GM12873 (cell line): ENCODE measurements at regions not wholly inside any gene's neighbourhood (a gene's known extent, or its start where the extent isn't known, plus 50 kb on each side); places are given as distances from the start of the nearest gene placed in this dataset.

Experiments
- TF ChIP-seq, protein P1 (sequence below): IDR thresholded peaks from 2 replicates; pipeline ENCODE4 v1.5.1; 2012; ENCODE audit warnings: low read depth, mild to moderate bottlenecking, moderate library complexity, low read length, control low read depth; ENCODE audit not compliant: insufficient read depth; ENCODE audit errors: missing control alignments

DNA sequence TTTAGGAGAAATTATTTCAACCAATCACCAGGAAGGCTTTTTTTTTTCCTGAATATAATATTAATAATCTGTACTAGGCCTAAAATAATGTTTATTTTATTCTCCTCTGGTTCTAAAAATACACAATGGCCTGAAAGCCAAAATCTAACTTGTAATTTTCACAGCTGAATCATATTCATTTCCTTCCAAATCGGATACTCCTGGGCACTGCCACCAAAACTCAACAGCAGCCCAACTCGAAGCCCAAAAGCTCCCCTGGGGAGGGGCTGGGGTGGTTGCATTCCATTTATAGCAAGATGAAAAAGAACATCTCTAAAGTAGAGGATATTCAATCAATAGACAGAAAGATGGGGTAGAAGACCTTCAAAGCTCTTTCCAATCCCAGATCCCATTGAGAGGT is 100.5 kb upstream of the SETBP1 start:
- TF ChIP-seq, protein P1, sequence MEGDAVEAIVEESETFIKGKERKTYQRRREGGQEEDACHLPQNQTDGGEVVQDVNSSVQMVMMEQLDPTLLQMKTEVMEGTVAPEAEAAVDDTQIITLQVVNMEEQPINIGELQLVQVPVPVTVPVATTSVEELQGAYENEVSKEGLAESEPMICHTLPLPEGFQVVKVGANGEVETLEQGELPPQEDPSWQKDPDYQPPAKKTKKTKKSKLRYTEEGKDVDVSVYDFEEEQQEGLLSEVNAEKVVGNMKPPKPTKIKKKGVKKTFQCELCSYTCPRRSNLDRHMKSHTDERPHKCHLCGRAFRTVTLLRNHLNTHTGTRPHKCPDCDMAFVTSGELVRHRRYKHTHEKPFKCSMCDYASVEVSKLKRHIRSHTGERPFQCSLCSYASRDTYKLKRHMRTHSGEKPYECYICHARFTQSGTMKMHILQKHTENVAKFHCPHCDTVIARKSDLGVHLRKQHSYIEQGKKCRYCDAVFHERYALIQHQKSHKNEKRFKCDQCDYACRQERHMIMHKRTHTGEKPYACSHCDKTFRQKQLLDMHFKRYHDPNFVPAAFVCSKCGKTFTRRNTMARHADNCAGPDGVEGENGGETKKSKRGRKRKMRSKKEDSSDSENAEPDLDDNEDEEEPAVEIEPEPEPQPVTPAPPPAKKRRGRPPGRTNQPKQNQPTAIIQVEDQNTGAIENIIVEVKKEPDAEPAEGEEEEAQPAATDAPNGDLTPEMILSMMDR, result no peak

DNA sequence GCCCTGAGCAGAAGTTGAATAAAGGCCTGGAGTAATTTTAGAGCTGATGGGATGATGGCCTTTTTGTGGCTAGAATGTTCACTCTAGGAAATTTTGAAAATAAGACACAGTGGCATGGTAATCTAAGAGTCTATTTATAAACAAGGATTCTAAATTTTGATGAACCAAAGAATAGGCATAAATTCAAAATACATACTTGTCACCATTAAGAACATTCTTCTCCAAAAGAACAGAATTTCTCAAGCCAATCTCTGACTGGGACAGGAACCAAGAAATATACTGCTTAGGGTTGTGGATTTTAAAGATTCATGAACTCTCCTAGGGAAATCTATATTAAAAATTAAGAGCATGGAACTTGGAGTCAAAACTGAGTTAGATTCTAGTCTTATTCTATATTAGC is 98.2 kb upstream of the SETBP1 start:
- TF ChIP-seq, protein P1, result no peak

DNA sequence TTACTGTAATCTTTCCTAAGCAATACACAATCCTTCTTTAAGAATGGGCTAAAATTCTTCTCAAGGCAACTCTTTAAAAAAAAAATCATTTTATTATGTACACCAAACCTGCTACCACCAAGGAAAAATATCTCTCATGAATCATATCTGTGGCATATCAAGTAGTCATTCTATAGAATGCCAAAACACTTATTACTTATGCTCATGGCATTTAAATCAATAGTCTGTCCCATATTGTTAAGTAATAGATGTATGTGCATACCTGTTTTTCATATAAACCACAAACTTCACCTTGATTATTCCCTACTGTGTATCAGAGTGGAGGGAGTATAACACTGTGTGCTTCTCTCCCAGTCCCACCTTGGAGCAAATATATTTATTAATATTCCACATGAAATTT is 95.8 kb upstream of the SETBP1 start:
- TF ChIP-seq, protein P1, result no peak

DNA sequence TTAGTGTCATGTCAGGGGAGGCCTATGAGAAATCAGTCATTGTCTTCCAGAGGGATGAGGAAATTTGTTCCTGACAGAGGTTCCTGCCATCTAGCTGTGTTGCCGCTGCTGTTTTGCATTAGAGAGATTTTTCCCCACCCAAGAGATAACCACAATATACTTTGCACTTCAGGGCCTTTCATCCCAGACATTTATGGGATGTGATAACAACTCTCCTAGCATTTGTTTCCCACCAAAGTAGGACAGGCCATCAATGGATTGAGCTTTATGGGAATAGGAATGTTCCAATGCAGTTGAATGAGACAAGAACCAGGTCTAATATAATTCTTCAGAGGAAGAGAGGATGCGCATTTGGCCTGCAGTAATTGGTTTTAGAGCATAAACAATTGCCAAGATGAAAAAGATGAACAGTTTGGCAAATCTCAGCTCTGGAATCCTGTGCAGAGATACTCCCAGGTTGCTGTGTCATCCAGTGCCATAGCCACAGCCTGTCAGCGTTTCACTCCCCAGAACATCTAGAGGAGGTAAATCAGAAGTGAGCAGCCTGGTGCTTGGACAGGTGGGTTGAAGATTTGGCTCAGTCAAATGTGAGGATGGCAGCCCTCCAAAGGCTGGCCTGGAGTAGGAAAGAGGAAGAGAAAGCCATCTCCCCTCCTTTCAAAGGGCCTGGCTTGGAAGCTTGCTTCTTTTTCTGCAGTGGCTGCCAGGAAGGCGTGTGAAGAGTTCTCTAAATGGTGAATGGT is 93.7 kb upstream of the SETBP1 start:
- TF ChIP-seq, protein P1, result no peak

DNA sequence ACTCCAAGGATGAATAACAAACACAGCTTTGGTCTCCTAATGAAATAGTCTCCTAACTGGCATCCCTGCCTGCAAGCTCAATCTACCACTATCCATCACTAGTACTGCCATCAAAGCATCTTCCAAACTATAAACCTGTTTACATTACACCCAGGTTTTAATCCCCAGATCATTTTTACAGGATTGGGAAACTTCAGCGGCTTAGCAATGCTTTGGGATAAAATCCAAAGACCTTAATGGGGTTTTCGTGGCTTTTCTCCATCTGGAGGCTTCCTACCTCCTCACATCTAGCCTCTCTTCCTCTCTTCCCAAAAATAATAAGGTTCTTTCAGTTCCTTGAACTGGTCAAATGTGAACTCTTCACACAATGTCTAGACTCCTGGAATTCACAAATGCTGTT is 92.2 kb upstream of the SETBP1 start:
- TF ChIP-seq, protein P1, result no peak

DNA sequence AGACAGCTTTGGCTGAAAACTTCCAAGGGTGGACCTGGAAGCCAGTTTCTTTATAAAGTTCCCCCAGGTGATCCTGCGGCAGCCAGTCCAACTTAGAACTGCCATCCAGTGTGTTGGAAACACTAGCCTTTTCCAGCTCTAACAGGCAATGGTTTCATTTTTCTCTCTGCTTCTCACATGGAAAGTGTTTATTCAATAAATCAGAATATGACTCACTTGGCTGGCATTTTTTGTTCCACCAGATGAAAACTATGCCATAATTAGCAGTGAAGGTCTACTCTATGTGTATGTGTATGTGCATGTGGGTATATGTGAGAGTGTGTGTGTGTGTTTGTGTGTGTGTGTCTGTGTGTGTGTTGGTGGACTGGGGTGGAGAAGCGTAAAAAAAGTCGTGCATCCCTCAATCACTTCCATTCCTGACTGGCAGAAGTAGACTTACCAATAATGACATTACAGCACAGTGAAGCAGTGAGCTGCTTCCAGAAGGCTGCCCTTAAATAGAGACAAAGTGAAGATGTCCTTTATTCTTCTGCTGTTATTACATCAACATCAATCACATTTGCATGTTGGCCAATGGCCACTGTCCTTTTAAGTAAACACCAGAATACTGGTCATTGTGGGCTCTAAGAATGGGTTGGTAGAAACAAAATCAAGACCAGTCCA is 90.9 kb upstream of the SETBP1 start:
- TF ChIP-seq, protein P1, result no peak

DNA sequence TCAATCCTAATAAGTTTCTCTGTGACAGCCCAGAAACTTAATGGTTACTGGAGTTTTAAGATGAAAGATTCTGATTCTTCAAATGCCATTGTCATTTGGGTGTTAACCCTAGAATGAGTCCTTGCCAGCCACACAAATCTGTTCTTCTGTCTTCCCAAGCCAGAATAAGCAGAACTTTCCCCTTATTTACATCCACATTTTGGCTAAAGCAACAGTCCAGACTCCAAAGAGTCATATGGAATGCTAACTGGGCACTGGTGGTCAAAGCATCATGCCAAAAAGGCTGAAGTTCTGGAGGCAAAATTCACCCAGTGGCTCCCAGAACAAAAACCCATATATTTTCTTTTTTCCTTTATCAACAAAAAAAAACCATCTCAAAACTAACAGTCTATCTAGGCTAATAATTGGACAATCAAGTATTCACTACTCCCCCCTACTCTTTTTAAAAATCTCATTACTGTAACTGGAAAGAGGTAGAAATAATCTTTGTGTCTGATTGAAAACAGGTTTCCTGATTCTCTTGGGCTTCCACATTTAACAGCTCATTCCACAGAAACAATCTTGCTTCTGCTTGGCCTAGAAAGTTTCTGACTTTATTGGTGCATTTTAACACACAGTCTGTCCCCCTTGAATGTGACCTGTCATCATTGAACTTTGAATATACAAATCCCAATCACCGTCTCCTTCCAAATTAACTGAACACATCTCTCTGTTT is 89.6 kb upstream of the SETBP1 start:
- TF ChIP-seq, protein P1, result no peak
